ENCODE measurements at regions not wholly inside any gene's neighbourhood (a gene's known extent, or its start where the extent isn't known, plus 50 kb on each side); places are given as distances from the start of the nearest gene placed in this dataset.

DNA sequence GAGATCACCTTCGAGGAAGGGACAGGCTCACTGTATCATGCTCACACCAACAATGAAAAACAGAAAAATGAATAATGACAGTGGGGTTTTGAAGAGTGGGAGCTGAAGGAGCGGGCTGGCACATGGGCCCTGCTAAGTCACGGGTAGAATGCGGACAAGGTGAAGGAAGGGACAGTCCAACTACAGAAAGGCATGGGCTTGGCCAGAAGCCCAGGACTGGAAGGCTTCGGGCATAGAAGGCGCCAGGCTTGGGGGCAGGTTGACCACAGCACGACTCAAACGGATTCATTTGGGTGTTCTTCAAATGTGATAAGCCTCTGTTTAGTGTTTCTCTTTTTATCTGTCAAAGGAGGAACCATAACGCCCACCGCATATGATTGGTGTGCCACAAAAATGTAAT lies 509.5 kb downstream of the CCSER2 start:
- H3K27ac Mint-ChIP-seq, result no peak overlapping the region
- intact Hi-C loops (cut with micrococcal nuclease), result no loop called here
- CTCF ChIA-PET, result no interaction called here

DNA sequence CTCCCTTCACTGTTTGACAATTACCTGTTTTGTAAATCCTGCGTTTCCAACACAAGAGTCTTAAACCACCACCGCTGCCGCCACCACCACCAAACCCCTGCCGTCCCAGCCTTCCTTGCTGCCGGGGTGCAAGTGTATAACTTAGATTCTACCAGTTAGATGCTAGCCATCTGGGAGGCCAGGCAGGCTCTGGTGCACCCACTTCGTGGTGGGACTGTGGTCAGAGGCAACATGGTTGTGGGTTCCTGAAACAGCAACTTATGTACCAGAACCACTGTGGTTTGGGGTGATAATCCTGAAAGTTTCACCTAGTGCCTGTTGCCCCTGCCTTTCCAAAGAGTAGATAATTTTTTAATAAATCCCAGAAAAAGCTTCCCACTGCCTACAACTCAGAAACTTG lies 510.5 kb downstream of the CCSER2 start:
- H3K4me1 Mint-ChIP-seq (ENCODE audit: low read depth), result no peaks in the 10 kb centered on the region
- intact Hi-C loops (cut with micrococcal nuclease), result no loop called here
- no peak for ATAC-seq
- POLR2A ChIA-PET, result no interaction called here
- H3K4me3 Mint-ChIP-seq, result no peak overlapping the region
- TF ChIP-seq, protein P1, sequence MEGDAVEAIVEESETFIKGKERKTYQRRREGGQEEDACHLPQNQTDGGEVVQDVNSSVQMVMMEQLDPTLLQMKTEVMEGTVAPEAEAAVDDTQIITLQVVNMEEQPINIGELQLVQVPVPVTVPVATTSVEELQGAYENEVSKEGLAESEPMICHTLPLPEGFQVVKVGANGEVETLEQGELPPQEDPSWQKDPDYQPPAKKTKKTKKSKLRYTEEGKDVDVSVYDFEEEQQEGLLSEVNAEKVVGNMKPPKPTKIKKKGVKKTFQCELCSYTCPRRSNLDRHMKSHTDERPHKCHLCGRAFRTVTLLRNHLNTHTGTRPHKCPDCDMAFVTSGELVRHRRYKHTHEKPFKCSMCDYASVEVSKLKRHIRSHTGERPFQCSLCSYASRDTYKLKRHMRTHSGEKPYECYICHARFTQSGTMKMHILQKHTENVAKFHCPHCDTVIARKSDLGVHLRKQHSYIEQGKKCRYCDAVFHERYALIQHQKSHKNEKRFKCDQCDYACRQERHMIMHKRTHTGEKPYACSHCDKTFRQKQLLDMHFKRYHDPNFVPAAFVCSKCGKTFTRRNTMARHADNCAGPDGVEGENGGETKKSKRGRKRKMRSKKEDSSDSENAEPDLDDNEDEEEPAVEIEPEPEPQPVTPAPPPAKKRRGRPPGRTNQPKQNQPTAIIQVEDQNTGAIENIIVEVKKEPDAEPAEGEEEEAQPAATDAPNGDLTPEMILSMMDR (IDR thresholded peaks at IDR 0.05), result no peak
- DNase-seq, result no peak
- H3K9me3 Mint-ChIP-seq, result no peaks in the 10 kb centered on the region
- CTCF ChIA-PET, result no interaction called here
- no peaks in the 10 kb centered on the region for H3K36me3 Mint-ChIP-seq (ENCODE audit: low read depth)
- peaks cover 2% of the 10 kb centered on the region for H3K27me3 Mint-ChIP-seq
- H3K27ac Mint-ChIP-seq, result no peak overlapping the region

More for the DNA sequence above, 509.5 kb downstream of the CCSER2 start:
- TF ChIP-seq, protein P1 (IDR thresholded peaks at IDR 0.05), result no peak
- H3K4me1 Mint-ChIP-seq (ENCODE audit: low read depth), result no peaks in the 10 kb centered on the region
- DNase-seq, result no peak
- H3K36me3 Mint-ChIP-seq (ENCODE audit: low read depth), result no peaks in the 10 kb centered on the region
- peaks cover 2% of the 10 kb centered on the region for H3K27me3 Mint-ChIP-seq
- POLR2A ChIA-PET, result no interaction called here
- ATAC-seq, result no peak
- no peaks in the 10 kb centered on the region for H3K9me3 Mint-ChIP-seq
- H3K4me3 Mint-ChIP-seq, result no peak overlapping the region

DNA sequence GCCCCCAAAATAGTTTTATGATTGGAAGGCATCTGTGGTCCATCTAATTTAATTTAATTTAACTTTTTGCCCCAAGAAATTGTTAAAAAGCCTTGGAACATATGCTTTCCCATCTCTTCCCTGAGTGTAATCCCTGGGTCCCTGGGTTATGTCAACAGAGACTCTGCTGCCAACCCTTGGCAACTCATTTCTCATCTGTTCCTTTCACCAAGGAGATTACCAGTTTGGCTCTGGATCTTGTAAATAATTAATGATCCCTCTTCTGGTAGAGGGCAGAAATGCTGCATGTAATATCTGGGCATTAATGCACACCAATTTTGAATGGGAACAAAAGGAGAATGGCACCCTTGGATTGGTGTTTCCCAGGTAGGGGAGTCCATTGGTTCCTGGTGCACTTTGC lies 514.2 kb downstream of the CCSER2 start:
- H3K36me3 Mint-ChIP-seq (ENCODE audit: low read depth), result no peaks in the 10 kb centered on the region

DNA sequence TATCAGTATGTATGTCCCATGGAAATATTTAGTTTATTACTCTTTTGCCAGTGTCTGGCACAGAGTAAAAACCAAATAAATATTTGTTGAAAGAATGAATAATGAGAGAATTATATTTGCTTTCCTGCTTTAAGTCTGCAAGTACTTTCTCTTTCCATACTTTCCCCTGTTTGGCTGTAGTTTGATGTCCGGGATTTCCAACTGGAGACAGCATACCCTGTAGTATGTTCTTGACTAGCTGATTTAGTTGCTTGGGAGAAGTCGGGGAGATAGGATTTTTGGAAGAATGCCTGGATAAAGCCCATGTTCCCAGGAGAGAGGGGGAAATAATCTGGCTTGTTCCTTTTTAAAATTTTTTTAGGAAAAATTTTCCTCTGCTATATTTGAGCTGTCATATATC lies 516.1 kb downstream of the CCSER2 start:
- Mint-ChIP-seq H3K36me3 (ENCODE audit: low read depth) (no peaks in the 10 kb centered on the region), H3K4me1 (ENCODE audit: low read depth) (no peaks in the 10 kb centered on the region), H3K27me3 (no peaks in the 10 kb centered on the region), H3K9me3 (no peaks in the 10 kb centered on the region), H3K4me3 (no peak overlapping the region), H3K27ac (no peak overlapping the region)
- ChIA-PET CTCF (no interaction called here), POLR2A (no interaction called here)
- ATAC-seq (no peak), DNase-seq (no peak)
- intact Hi-C loops (cut with micrococcal nuclease), result no loop called here
- TF ChIP-seq, protein P1 (IDR thresholded peaks at IDR 0.05), result no peak

More for the DNA sequence above, 514.2 kb downstream of the CCSER2 start:
- no peak overlapping the region for H3K27ac Mint-ChIP-seq
- H3K4me3 Mint-ChIP-seq, result no peak overlapping the region
- no peaks in the 10 kb centered on the region for H3K4me1 Mint-ChIP-seq (ENCODE audit: low read depth)
- no peaks in the 10 kb centered on the region for H3K27me3 Mint-ChIP-seq
- TF ChIP-seq, protein P1 (IDR thresholded peaks at IDR 0.05), result no peak
- POLR2A ChIA-PET, result no interaction called here
- DNase-seq, result no peak
- intact Hi-C loops (cut with micrococcal nuclease), result no loop called here
- H3K9me3 Mint-ChIP-seq, result no peaks in the 10 kb centered on the region
- no peak for ATAC-seq
- CTCF ChIA-PET, result no interaction called here

DNA sequence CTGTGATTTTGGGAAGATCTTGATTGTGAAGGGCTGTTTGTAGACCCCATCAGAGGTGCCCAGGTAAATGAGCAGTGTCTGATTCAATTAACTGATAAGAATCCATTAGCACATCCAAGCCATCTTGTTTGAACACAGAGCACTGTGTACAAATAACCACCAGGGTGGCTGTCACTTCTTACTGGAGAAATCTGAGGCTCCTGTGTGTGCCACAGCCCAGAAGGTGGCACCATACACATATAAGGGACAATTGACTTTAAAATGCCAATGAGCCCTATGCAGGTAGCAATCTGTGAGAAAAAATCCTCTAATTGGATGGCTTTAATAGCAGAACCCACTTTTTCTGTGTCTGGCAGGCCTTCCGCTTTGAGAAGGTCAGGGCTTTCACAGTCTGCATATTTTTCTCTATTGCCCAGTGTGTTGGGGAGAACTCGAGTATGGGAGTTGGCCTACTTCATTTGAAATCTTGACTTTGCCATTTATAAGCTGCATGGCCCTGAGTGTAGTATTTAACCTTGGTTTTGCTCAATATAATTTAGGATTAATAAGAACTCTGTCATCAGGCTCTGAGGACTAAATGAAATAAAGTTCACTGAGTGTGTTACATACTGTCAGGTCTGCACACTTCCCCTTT lies 517.4 kb downstream of the CCSER2 start:
- intact Hi-C loops (cut with micrococcal nuclease), result no loop called here
- peak; percentile 7 for DNase-seq

More for the DNA sequence above, 517.4 kb downstream of the CCSER2 start:
- Mint-ChIP-seq H3K27me3 (no peaks in the 10 kb centered on the region), H3K27ac (no peak overlapping the region), H3K9me3 (no peaks in the 10 kb centered on the region), H3K4me1 (ENCODE audit: low read depth) (no peaks in the 10 kb centered on the region), H3K36me3 (ENCODE audit: low read depth) (no peaks in the 10 kb centered on the region), H3K4me3 (no peak overlapping the region)
- no peak for ATAC-seq
- TF ChIP-seq, protein P1 (IDR thresholded peaks at IDR 0.05), result no peak
- ChIA-PET CTCF (no interaction called here), POLR2A (no interaction called here)

All from activated CD8-positive, alpha-beta T cell treated with anti-CD3 and anti-CD28 coated beads for 36 hours (primary cell).